SH-SY5Y (cell line): ENCODE measurements at regions not wholly inside any gene's neighbourhood (a gene's known extent, or its start where the extent isn't known, plus 50 kb on each side); places are given as distances from the start of the nearest gene placed in this dataset.

ENCODE experiments used
- GATA2 ChIP-seq: IDR thresholded peaks from 2 replicates; pipeline ENCODE4 v1.6.1; 2011; ENCODE audit warnings: mild to moderate bottlenecking, low read depth, low read length
- GATA3 ChIP-seq: IDR thresholded peaks from 2 replicates; pipeline ENCODE4 v1.6.1; 2011; ENCODE audit warnings: low read depth, mild to moderate bottlenecking, low read length, moderate library complexity

GRCh38 chr1:36653850-36654249, 171.1 kb upstream of the CSF3R start:
- TF ChIP-seq GATA3 (no peak), GATA2 (no peak)
